ENCODE measurements at regions not wholly inside any gene's neighbourhood (a gene's known extent, or its start where the extent isn't known, plus 50 kb on each side); places are given as distances from the start of the nearest gene placed in this dataset.

DNA sequence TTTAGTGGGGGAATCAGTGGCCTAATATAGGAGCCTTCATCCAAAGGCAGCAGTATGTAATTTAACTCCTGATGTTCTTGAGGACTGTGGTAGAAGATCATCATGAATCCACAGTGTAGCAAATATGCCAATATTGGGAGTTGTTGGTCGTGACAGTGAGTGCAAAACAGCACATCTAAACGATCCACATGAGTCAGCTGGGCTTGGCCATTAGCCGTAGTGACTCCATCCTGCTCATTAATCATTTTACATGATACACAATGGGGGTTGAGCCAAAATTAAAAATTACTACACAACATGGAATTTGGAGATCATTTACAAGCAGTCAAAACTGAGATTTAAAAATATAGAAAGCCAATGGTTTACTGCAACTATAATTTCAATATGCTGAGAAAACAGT lies 653.9 kb upstream of the CAMK1G start:
- in situ Hi-C loops (cut with HindIII; ENCODE audit: low pct_unique_long_range_greater_than_20kb, low sequenced_read_pairs) = no loop called here
- TF ChIP-seq, protein P1, sequence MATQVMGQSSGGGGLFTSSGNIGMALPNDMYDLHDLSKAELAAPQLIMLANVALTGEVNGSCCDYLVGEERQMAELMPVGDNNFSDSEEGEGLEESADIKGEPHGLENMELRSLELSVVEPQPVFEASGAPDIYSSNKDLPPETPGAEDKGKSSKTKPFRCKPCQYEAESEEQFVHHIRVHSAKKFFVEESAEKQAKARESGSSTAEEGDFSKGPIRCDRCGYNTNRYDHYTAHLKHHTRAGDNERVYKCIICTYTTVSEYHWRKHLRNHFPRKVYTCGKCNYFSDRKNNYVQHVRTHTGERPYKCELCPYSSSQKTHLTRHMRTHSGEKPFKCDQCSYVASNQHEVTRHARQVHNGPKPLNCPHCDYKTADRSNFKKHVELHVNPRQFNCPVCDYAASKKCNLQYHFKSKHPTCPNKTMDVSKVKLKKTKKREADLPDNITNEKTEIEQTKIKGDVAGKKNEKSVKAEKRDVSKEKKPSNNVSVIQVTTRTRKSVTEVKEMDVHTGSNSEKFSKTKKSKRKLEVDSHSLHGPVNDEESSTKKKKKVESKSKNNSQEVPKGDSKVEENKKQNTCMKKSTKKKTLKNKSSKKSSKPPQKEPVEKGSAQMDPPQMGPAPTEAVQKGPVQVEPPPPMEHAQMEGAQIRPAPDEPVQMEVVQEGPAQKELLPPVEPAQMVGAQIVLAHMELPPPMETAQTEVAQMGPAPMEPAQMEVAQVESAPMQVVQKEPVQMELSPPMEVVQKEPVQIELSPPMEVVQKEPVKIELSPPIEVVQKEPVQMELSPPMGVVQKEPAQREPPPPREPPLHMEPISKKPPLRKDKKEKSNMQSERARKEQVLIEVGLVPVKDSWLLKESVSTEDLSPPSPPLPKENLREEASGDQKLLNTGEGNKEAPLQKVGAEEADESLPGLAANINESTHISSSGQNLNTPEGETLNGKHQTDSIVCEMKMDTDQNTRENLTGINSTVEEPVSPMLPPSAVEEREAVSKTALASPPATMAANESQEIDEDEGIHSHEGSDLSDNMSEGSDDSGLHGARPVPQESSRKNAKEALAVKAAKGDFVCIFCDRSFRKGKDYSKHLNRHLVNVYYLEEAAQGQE (IDR thresholded peaks at IDR 0.05; ENCODE audit: insufficient read depth in 1 of 2, low read depth in 2 of 2, low read length in 1 of 2) = no peak
- ATAC-seq (no peak), DNase-seq (ENCODE audit: low read depth, low spot score) (no peak)
- no peaks in the 10 kb centered on the region for H3K27me3 ChIP-seq (ENCODE audit: control insufficient read depth, insufficient read depth, low read length)
- H3K36me3 ChIP-seq (ENCODE audit: control insufficient read depth, insufficient read depth, low read length) = no peaks in the 10 kb centered on the region
- H3K4me1 ChIP-seq (ENCODE audit: control insufficient read depth, insufficient read depth, low read length) = no peaks in the 10 kb centered on the region
- intact Hi-C loops (cut with micrococcal nuclease; ENCODE audit: unreplicated experiment) = no loop called here
- BruUV-seq (replicated peaks) = no TSS peak
- H3K27ac ChIP-seq (ENCODE audit: low read length) = no peak overlapping the region
- POLR2A ChIA-PET = no interaction called here
- no peak overlapping the region for H3K4me3 ChIP-seq (ENCODE audit: low read depth in 2 of 2, low read length in 2 of 2)
- CTCF ChIA-PET = no interaction called here
- H3K9me3 ChIP-seq (ENCODE audit: control insufficient read depth, insufficient read depth, low read depth, low read length) = no peaks in the 10 kb centered on the region

DNA sequence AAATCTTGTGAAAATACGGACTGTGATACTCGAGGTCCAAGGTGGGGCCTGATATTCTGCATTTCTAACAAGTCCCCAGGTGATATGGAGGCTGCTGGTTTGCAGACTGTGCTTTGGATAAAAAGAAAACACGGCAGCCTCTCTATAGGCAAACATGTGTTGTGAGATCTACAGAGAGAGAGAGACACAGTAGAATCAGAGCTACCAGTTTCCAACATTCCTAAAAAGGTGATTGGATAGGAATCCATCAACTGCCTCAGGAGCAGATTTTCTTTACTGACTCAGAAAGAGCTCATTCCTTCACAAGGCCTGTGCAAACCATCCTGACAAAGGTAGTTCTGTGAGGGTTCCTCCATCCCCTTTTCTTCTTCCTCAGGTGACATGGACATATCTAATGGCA lies 651.6 kb upstream of the CAMK1G start:
- intact Hi-C loops (cut with micrococcal nuclease; ENCODE audit: unreplicated experiment) (no loop called here), in situ Hi-C loops (cut with HindIII; ENCODE audit: low pct_unique_long_range_greater_than_20kb, low sequenced_read_pairs) (no loop called here)
- Histone ChIP-seq H3K36me3 (ENCODE audit: control insufficient read depth, insufficient read depth, low read length) (no peaks in the 10 kb centered on the region), H3K9me3 (ENCODE audit: control insufficient read depth, insufficient read depth, low read depth, low read length) (no peaks in the 10 kb centered on the region), H3K27ac (ENCODE audit: low read length) (no peak overlapping the region), H3K4me1 (ENCODE audit: control insufficient read depth, insufficient read depth, low read length) (no peaks in the 10 kb centered on the region), H3K27me3 (ENCODE audit: control insufficient read depth, insufficient read depth, low read length) (no peaks in the 10 kb centered on the region), H3K4me3 (ENCODE audit: low read depth in 2 of 2, low read length in 2 of 2) (no peak overlapping the region)
- CTCF ChIA-PET = no interaction called here
- TF ChIP-seq POLR2AphosphoS5 (IDR thresholded peaks at IDR 0.05; ENCODE audit: low read depth, low read length) (no peak), SIN3A (IDR thresholded peaks at IDR 0.05; ENCODE audit: borderline replicate concordance, insufficient read depth, low read depth, low read length) (no peak), TCF7L2 (IDR thresholded peaks at IDR 0.05; ENCODE audit: low read depth, low read length) (no peak)
- TF ChIP-seq, protein P1 (IDR thresholded peaks at IDR 0.05; ENCODE audit: insufficient read depth in 1 of 2, low read depth in 2 of 2, low read length in 1 of 2) = no peak
- TF ChIP-seq, protein P2, sequence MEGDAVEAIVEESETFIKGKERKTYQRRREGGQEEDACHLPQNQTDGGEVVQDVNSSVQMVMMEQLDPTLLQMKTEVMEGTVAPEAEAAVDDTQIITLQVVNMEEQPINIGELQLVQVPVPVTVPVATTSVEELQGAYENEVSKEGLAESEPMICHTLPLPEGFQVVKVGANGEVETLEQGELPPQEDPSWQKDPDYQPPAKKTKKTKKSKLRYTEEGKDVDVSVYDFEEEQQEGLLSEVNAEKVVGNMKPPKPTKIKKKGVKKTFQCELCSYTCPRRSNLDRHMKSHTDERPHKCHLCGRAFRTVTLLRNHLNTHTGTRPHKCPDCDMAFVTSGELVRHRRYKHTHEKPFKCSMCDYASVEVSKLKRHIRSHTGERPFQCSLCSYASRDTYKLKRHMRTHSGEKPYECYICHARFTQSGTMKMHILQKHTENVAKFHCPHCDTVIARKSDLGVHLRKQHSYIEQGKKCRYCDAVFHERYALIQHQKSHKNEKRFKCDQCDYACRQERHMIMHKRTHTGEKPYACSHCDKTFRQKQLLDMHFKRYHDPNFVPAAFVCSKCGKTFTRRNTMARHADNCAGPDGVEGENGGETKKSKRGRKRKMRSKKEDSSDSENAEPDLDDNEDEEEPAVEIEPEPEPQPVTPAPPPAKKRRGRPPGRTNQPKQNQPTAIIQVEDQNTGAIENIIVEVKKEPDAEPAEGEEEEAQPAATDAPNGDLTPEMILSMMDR (IDR thresholded peaks at IDR 0.05) = no peak
- ATAC-seq (no peak), DNase-seq (ENCODE audit: low read depth, low spot score) (no peak)
- BruUV-seq (replicated peaks) = no TSS peak
- POLR2A ChIA-PET = no interaction called here
